GM12892 (cell line): ENCODE measurements at regions not wholly inside any gene's neighbourhood (a gene's known extent, or its start where the extent isn't known, plus 50 kb on each side); places are given as distances from the start of the nearest gene placed in this dataset.

ENCODE experiments used
- POLR2A ChIP-seq: IDR thresholded peaks from 2 replicates; pipeline ENCODE4 v1.6.1; 2011; ENCODE audit warnings: low read depth, low read length, control low read depth
- POLR2AphosphoS5 ChIP-seq: IDR thresholded peaks from 2 replicates; pipeline ENCODE4 v1.6.1; 2011; ENCODE audit warnings: low read depth, low read length, control low read depth
- TAF1 ChIP-seq: IDR thresholded peaks from 2 replicates; pipeline ENCODE4 v1.6.1; 2011; ENCODE audit warnings: low read depth, mild to moderate bottlenecking, control low read depth, low read length, borderline replicate concordance

- no peak for TF ChIP-seq POLR2AphosphoS5
- no peak for TF ChIP-seq POLR2A
- TF ChIP-seq TAF1 = no peak
Measured at GRCh38 chr18:66707473-66707872, 103.6 kb upstream of the CDH19 start.
